Kasumi-1 (cell line): ENCODE measurements at regions not wholly inside any gene's neighbourhood (a gene's known extent, or its start where the extent isn't known, plus 50 kb on each side); places are given as distances from the start of the nearest gene placed in this dataset.
"Not testable (repeated sequence)": the region's sequence is repeated elsewhere in the genome, so short reads cannot be mapped to it uniquely, and the experiment has no call there.

Experiments
- DNase-seq, 2 experiments: peaks; one replicate each; lab custom pipeline; 2025; lab: John Stamatoyannopoulos, UW

- DNase-seq: not testable (repeated sequence)
Measured at GRCh38 chr3:197459571-197459970, 96.2 kb downstream of the BDH1 start.

GRCh38 chr3:197458906-197459470, 96.8 kb downstream of the BDH1 start:
- no peak for DNase-seq

- no peak for DNase-seq
Measured at GRCh38 chr3:197458179-197458707, 97.5 kb downstream of the BDH1 start.

GRCh38 chr3:197456261-197457091, 99.3 kb downstream of the BDH1 start:
- DNase-seq: no peak

- DNase-seq: not testable (repeated sequence)
Measured at GRCh38 chr3:197454841-197455240, 100.9 kb downstream of the BDH1 start.

- DNase-seq: peak; percentile 24 to 39
Measured at GRCh38 chr3:197454014-197454413, 101.8 kb downstream of the BDH1 start.

- DNase-seq: no peak
Measured at GRCh38 chr3:197450810-197451209, 105.0 kb downstream of the BDH1 start.

GRCh38 chr3:197450308-197450707, 105.5 kb downstream of the BDH1 start:
- DNase-seq: no peak

- not testable (repeated sequence) for DNase-seq
Measured at GRCh38 chr3:197449181-197449580, 106.6 kb downstream of the BDH1 start.

- DNase-seq: peak in 1 of 2 experiments; percentile 3
Measured at GRCh38 chr3:197447781-197448180, 108.0 kb downstream of the BDH1 start.

- DNase-seq: no peak
Measured at GRCh38 chr3:197447057-197447456, 108.7 kb downstream of the BDH1 start.

- DNase-seq: no peak
Measured at GRCh38 chr3:197446700-197447056, 109.1 kb downstream of the BDH1 start.

- no peak for DNase-seq
Measured at GRCh38 chr3:197445896-197446699, 109.7 kb downstream of the BDH1 start.

GRCh38 chr3:197444793-197445379, 110.9 kb downstream of the BDH1 start:
- no peak for DNase-seq

- DNase-seq: no peak
Measured at GRCh38 chr3:197443506-197443905, 112.3 kb downstream of the BDH1 start.

- no peak for DNase-seq
Measured at GRCh38 chr3:197440717-197441303, 115.0 kb downstream of the BDH1 start.

- DNase-seq: no peak
Measured at GRCh38 chr3:197438906-197439305, 116.9 kb downstream of the BDH1 start.

GRCh38 chr3:197435426-197435825, 120.3 kb downstream of the BDH1 start:
- no peak for DNase-seq

GRCh38 chr3:197434830-197435229, 120.9 kb downstream of the BDH1 start:
- DNase-seq: no peak

GRCh38 chr3:197432384-197433127, 123.2 kb downstream of the BDH1 start:
- DNase-seq: no peak

- DNase-seq: no peak
Measured at GRCh38 chr3:197431346-197431910, 124.3 kb downstream of the BDH1 start.
